Uterus (tissue), 2 donors: ENCODE measurements at regions not wholly inside any gene's neighbourhood (a gene's known extent, or its start where the extent isn't known, plus 50 kb on each side); places are given as distances from the start of the nearest gene placed in this dataset.

Source experiments
- CTCF ChIP-seq, 4 experiments: fragments of 200-600 bp in 2 of 4; fragments of 450-650 bp in 2 of 4; sonication (generic) in 2 of 4; IDR thresholded peaks; one replicate each; pipeline ENCODE4 v1.5.1; 2016 to 2019; ENCODE audit warnings: antibody characterized with exemption in 4 of 4, mild to moderate bottlenecking in 2 of 4, moderate library complexity in 1 of 4
- POLR2A ChIP-seq, 2 donors: fragments of 450-650 bp; IDR thresholded peaks; one replicate each; pipeline ENCODE4 v1.6.1; 2016; ENCODE audit warnings: antibody characterized with exemption in 2 of 2, mild to moderate bottlenecking in 1 of 2, moderate library complexity in 1 of 2

- TF ChIP-seq CTCF (IDR thresholded peaks at IDR 0.05), result no peak
- TF ChIP-seq POLR2A (IDR thresholded peaks at IDR 0.05), result no peak
Observed at GRCh38 chr3:21138085-21138484, 612.9 kb downstream of the ZNF385D start.
